HT1080 (cell line): ENCODE measurements at regions not wholly inside any gene's neighbourhood (a gene's known extent, or its start where the extent isn't known, plus 50 kb on each side); places are given as distances from the start of the nearest gene placed in this dataset.
"Not testable (repeated sequence)": the region's sequence is repeated elsewhere in the genome, so short reads cannot be mapped to it uniquely, and the experiment has no call there.

ENCODE experiments used
- DNase-seq: peaks from one replicate; pipeline ENCODE4 v3.0.0-alpha.2; 2015; ENCODE audit warnings: low read depth

GRCh38 chr4:156111686-156112085 is 158.0 kb upstream of the CTSO start:
- DNase-seq = no peak

- DNase-seq = peak; percentile 15
These were observed 156.6 kb upstream of the CTSO start for GRCh38 chr4:156109943-156110900.

GRCh38 chr4:156109087-156109486 is 155.4 kb upstream of the CTSO start:
- DNase-seq = not testable (repeated sequence)

DNA sequence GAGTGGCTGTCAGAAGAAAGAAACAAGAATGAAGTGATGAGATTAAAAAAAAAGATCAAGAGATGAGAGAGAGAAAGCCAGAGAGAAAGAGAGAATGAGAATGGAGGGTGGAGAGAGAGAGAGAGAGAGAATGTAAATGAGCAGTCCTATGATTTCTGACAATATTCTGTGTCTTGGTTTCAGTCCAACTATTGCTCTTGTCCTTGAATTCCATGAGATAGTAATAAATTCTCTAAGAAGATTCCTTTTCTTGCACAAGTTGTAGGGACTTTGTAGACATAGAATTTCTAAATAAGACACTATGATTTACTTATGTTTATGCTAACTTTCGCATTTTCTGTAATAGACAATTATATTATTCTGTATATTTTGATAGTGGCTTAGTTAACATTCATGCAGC is 149.6 kb upstream of the CTSO start:
- no peak for DNase-seq

GRCh38 chr4:156102411-156102810 is 148.7 kb upstream of the CTSO start:
- no peak for DNase-seq

DNA sequence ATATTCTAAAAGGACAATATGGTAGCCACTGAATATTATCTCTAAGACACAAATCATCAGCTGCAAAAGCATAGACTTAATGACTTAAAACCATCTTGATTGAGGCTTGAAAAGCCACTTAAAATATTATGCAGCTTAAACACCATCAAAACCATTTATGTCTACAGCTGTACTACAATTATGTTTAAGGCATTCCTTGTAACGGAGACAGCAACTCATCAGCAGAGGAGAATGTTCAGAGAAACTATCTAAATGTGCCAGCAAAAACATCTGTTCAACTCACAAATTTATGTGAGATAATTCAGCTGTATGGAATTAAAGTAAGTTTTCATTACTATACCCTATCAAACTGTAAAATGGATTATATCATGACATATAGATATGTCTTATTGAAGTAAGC is 147.9 kb upstream of the CTSO start:
- DNase-seq = no peak

- DNase-seq = no peak
These were observed 147.0 kb upstream of the CTSO start for GRCh38 chr4:156100651-156101050.

GRCh38 chr4:156098805-156099204 is 145.1 kb upstream of the CTSO start:
- no peak for DNase-seq

- no peak for DNase-seq
These were observed 131.4 kb upstream of the CTSO start for GRCh38 chr4:156085100-156085499.

DNA sequence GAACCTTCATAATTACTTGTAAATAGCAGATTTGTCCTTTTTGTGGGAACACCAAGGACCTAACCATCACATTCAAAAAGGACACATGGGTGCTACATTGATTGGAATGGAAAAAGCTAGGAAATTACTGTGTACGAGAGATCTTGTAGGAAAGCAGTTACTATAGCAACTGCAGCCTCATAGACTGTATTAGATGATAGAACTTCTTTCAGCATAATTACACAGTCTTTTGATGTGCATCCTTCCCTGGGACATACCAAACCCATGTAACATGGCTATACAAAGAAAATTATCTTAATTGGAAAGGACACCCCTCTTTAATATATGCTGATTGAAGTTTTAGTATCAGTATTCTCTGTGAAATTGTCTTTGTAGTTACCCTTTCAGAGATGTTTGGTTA is 130.7 kb upstream of the CTSO start:
- DNase-seq = no peak

DNA sequence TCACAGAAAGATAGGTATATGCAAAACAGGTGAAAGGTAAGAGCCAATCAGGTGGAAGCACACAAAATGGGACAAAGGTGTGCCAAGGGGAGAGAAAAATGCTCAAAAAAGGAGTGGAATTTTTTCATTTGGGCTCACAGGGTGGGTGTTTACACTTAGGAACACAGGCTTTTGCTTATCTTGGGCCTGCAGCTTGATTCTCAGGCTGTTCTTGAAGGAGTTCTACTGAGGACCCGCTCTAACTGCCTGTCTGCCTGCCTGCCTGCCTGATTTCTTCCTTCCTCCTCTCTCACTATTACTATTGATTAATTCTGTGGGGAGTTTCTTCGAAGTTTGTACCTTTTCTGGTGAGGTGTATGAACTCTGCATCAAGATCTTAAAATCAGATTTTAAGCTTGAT is 120.3 kb upstream of the CTSO start:
- DNase-seq = no peak

DNA sequence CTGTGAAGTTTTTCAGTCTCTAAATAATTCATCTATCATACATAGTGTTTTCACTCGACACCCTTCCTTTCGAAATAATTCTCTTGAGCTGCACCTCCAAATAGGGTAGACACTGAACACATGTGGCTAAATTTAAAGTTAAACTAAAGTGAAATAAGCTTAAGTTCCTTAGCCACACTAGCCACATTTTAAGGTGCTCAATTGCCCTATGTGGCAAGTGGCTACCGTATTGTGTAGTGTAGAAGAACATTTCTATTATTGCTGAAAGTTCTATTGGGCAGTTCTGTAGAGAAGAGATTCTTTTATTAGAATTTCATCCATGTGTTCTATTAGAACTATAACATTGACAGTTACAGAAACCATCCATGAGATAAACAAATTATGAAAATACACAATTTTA is 107.0 kb upstream of the CTSO start:
- no peak for DNase-seq

- no peak for DNase-seq
These were observed 99.5 kb upstream of the CTSO start for GRCh38 chr4:156053174-156053573.

- DNase-seq = no peak
These were observed 98.5 kb upstream of the CTSO start for GRCh38 chr4:156052116-156052515.

DNA sequence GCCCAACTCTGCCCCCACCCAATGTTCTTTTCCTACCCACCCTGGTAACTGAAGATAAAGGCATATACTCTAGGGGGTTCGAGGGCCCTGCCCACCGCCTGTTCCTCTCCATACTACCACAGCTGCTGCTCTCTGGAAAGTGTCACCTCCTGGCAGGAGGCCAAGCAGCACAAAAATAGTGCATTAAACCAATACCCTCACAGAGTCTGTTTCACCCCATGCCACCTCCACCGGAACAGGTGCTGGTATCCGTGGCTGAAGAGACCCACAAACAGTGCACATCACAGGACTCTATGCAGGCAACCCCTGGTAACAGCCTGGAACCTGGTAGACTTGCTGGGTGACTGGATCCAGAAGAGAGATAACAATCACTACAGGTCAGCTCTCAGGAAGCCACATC is 85.1 kb upstream of the CTSO start:
- DNase-seq = no peak

GRCh38 chr4:156036496-156036895 is 82.8 kb upstream of the CTSO start:
- no peak for DNase-seq

GRCh38 chr4:156029691-156030090 is 76.0 kb upstream of the CTSO start:
- DNase-seq = no peak

DNA sequence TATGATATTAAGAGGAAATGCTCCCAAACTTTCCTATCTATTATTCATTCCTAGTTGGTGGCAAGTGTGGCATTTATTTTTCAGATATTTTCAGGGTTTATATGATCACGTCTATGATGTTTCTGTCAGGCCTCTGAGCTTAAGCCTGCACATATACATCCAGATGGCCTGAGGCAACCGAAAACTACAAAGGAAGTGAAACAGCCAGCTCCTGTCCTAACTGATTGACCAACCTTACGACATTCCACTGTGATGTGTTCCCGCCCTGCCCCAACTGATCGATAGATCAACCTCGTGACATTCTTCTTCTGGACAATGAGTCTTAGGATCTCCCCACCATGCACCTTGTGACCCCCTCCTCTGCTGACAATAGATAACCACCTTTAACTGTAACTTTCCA is 67.6 kb upstream of the CTSO start:
- no peak for DNase-seq

DNA sequence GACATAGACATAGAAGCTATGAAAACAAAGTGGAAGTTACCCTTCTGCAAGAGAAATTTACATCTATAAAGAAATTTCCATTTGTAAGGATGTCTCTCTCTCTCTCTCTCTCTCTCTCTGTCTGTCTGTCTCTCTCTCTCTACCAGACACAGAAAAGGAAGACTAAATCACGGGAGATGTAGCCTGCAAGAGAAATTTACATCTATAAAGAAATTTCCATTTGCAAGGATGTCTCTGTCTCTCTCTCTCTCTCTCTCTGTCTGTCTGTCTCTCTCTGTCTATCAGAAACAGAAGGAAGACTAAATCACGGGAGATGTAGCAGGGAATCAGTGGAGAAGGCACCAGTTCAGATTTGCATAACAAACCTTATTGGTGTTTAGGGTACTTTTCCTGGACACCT is 65.6 kb upstream of the CTSO start:
- DNase-seq = no peak

DNA sequence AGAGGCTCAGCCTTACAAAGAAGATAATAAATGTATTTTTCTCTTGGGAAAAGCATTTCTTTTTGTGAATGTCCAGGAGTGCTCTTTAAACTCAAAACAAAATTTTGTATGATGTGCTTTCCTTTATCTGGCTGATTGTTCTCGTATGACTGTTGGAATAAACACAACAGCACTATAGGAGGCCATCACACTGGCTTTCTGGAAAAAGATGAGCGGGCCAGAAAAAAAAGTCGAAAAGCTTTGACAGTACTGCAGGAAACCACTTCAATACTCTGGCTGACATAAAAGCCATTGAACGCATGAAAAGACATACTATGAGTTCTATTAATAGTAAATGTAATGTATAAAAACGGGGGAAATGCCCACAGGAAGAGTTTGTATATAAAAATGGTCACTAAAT is 64.7 kb upstream of the CTSO start:
- DNase-seq = no peak

GRCh38 chr4:156015781-156016180 is 62.1 kb upstream of the CTSO start:
- no peak for DNase-seq

GRCh38 chr4:156006192-156006591 is 52.5 kb upstream of the CTSO start:
- DNase-seq = no peak
